ENCODE measurements at regions not wholly inside any gene's neighbourhood (a gene's known extent, or its start where the extent isn't known, plus 50 kb on each side); places are given as distances from the start of the nearest gene placed in this dataset.
A peak's percentile ranks its signal among the peaks of the same experiment; 100 is the strongest.

DNA sequence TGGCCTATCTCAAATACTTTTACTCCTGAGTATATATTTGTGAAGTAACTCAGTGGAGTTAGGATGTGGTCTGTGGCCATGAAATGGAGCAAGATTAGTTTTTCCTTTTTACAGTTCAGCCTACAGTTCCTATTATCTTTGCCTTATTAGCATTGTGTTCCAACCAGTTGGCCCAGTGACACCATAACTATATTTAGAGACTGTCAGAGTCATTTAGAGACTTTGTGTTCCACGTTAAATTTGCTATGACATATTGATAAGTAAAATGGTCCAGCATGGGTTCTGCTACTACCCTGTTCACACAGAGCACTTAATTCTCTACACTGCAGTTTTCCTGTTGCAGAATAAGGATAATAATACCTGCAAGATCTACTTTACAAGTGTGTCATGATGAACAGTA, 68.3 kb upstream of the RAB11FIP2 start:
- DNase-seq (ENCODE audit: insufficient read length, low spot score) (no peak), FAIRE-seq (no peak)
- TF ChIP-seq PAX5 (IDR thresholded peaks at IDR 0.05; ENCODE audit: insufficient read depth, low read length, severe bottlenecking) (no peak), POU2F2 (IDR thresholded peaks at IDR 0.05; ENCODE audit: low read depth, low read length) (no peak), POLR2A (IDR thresholded peaks at IDR 0.05; ENCODE audit: low read depth, low read length) (no peak), TAF1 (IDR thresholded peaks at IDR 0.05; ENCODE audit: low read depth, low read length) (no peak), SPI1 (IDR thresholded peaks at IDR 0.05; ENCODE audit: low read depth, low read length) (no peak), POLR2AphosphoS5 (IDR thresholded peaks at IDR 0.05; ENCODE audit: low read depth, low read length) (no peak)

DNA sequence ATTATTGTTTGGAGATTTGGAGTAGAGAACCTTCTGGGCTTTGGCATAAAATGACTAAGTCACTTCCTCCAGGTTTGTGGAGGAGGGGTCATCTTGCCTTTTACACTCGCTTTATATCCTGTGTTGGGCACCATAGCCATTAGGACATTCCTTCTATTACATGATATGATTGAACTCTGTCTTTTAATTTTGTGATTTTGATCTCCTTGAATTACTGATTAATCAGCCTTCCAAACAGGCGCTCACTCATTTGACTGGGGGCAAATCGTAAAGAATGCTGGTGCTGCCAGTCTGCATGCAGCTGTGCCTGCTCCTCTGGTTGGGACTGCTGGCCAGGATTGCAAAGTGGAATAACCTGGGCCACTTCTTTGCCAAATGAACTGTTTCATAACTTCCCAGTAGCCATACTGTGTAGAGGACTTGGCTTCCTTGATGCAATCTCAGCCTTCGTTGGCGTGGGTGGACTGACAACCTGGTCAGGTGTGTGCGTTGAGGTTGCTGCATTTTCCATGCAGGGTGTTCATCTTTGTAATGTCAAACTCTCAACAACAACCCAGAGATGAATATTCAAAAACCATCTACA, 65.9 kb upstream of the RAB11FIP2 start:
- DNase-seq (ENCODE audit: insufficient read length, low spot score) (no peak), FAIRE-seq (no peak)
- no peak for TF ChIP-seq POLR2AphosphoS5 (IDR thresholded peaks at IDR 0.05; ENCODE audit: low read depth, low read length)
- TF ChIP-seq SPI1 (IDR thresholded peaks at IDR 0.05; ENCODE audit: low read depth, low read length): no peak
- TF ChIP-seq POU2F2 (IDR thresholded peaks at IDR 0.05; ENCODE audit: low read depth, low read length): no peak
- no peak for TF ChIP-seq POLR2A (IDR thresholded peaks at IDR 0.05; ENCODE audit: low read depth, low read length)

DNA sequence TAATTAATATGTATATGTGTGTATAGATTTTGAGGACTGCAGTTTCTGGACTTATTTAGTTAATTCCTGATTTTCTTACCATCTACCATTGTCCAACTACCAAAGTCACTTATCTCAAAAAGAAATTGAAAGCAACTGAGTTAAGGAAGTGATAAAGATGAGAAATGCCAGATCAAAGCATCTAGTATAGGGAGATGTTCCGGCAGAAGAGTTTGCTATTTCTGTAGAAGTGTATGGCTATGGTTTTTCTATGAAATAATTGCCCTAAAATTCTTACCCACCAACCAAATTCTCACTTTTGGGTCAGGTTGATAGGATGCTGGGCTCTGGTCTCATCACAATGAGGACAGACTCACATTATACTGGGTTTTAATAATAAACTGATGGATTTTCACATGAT, 64.0 kb upstream of the RAB11FIP2 start:
- TF ChIP-seq POLR2A (IDR thresholded peaks at IDR 0.05; ENCODE audit: low read depth, low read length) (no peak), SPI1 (IDR thresholded peaks at IDR 0.05; ENCODE audit: low read depth, low read length) (no peak)
- FAIRE-seq: no peak
- DNase-seq (ENCODE audit: insufficient read length, low spot score): no peak

DNA sequence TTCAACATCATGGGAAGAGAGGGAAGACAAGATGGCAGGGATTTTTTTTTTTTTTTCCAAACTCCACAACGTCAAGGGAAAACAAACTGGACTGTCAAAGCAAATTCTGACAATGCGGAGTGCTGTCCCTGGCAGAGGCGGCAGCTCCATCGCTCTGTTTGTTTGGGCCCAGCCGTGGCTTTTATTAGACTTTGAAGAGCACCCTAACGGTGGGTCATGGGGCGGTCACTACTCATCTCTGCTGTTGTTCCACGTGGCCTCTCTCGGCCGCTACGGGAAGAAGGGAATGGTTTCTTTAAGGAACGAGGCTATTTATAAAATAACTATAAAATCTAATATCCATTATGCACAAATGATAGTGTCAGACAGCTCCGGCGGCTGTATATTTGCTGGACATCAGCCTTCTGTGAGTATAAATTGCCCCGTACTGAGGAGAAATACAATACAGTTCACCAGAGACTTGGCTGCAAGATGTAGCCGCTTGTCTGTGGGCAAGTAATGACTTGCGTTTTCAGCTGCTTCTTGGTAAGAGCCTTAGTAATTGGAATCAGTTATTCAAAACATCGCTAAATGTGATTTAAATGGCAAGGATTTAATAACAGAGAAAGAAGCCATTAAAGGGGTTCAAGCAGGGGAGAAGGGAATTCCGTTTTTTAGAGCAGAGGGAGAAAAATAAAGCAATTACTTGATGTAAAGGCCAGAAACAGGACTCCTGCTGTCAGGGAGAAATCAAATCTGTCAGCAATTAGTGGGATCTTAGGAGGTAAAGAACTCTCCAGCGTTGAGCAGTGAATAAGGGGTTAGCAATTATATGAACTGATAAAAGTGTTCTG, 61.7 kb upstream of the RAB11FIP2 start:
- DNase-seq (ENCODE audit: insufficient read length, low spot score) (no peak), FAIRE-seq (no peak)
- TF ChIP-seq POLR2A (IDR thresholded peaks at IDR 0.05; ENCODE audit: low read depth, low read length): no peak
- no peak for TF ChIP-seq POU2F2 (IDR thresholded peaks at IDR 0.05; ENCODE audit: low read depth, low read length)
- TF ChIP-seq TAF1 (IDR thresholded peaks at IDR 0.05; ENCODE audit: low read depth, low read length): no peak
- TF ChIP-seq SPI1 (IDR thresholded peaks at IDR 0.05; ENCODE audit: low read depth, low read length): no peak
- no peak for TF ChIP-seq POLR2AphosphoS5 (IDR thresholded peaks at IDR 0.05; ENCODE audit: low read depth, low read length)
- no peak for TF ChIP-seq PAX5 (IDR thresholded peaks at IDR 0.05; ENCODE audit: insufficient read depth, low read length, severe bottlenecking)

DNA sequence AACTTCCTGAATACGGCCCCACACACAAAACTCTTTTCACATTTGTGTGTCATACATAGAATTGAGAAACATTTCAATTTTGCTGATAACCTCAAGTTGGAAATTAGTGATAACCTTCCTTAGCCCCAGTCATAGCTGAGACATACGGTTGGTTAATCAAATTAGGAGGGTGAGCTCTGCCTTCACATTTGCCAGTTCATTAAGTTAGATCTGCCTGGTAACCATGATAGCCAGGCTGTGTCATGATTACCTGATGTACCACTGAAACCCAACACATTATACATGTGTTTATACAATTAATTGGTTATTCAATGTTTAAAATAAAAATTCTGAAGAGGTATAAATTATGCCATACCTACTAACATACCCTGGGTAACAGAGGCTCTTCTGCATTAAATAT, 60.8 kb upstream of the RAB11FIP2 start:
- DNase-seq (ENCODE audit: insufficient read length, low spot score) (no peak), FAIRE-seq (no peak)
- TF ChIP-seq POU2F2 (IDR thresholded peaks at IDR 0.05; ENCODE audit: low read depth, low read length) (no peak), POLR2AphosphoS5 (IDR thresholded peaks at IDR 0.05; ENCODE audit: low read depth, low read length) (no peak), POLR2A (IDR thresholded peaks at IDR 0.05; ENCODE audit: low read depth, low read length) (no peak), PAX5 (IDR thresholded peaks at IDR 0.05; ENCODE audit: insufficient read depth, low read length, severe bottlenecking) (no peak), SPI1 (IDR thresholded peaks at IDR 0.05; ENCODE audit: low read depth, low read length) (no peak)

DNA sequence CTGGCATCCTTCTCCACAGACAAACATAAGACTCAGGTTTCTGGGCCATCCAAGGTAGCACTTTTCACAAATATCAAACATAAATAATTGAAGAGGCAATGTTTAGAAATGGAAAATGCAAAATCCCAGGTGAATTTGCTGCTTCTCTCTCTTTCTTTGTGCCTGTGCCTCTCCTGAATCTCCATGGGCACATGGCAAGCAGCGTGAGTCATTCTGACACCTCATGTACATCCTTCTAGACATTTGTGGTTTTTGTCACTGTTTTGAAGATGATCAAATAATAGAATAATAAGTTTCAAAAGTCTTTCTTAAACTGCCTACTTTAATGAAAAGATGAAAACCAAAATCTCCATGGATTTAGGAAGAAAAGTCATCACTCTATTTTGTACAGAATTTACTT, 60.3 kb upstream of the RAB11FIP2 start:
- no peak for TF ChIP-seq SPI1 (IDR thresholded peaks at IDR 0.05; ENCODE audit: low read depth, low read length)
- no peak for TF ChIP-seq POLR2A (IDR thresholded peaks at IDR 0.05; ENCODE audit: low read depth, low read length)
- TF ChIP-seq POU2F2 (IDR thresholded peaks at IDR 0.05; ENCODE audit: low read depth, low read length): no peak
- no peak for TF ChIP-seq POLR2AphosphoS5 (IDR thresholded peaks at IDR 0.05; ENCODE audit: low read depth, low read length)
- TF ChIP-seq PAX5 (IDR thresholded peaks at IDR 0.05; ENCODE audit: insufficient read depth, low read length, severe bottlenecking): no peak
- TF ChIP-seq TAF1 (IDR thresholded peaks at IDR 0.05; ENCODE audit: low read depth, low read length): no peak
- DNase-seq (ENCODE audit: insufficient read length, low spot score): no peak
- FAIRE-seq: no peak

DNA sequence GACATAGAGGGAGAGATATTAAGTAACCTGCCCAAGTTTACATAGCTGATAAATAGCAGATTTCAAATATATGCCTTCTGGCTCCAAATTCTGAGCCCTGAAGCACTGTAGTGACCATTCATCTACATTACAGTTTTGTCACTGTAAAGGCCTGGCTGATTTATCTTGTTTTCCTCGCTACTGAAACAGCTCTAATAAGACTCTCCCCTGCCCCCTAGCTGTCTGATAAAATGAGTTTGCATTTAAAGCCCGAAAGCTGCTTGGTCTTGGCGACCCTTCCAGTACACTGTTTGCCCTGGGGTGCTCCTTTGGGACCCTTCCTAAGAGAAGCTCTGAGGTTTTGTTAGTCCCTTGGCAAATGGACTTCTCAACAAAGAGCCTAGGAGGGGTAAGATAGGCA, 59.7 kb upstream of the RAB11FIP2 start:
- FAIRE-seq (peak; percentile 23), DNase-seq (ENCODE audit: insufficient read length, low spot score) (no peak)
- TF ChIP-seq POLR2AphosphoS5 (IDR thresholded peaks at IDR 0.05; ENCODE audit: low read depth, low read length) (no peak), SPI1 (IDR thresholded peaks at IDR 0.05; ENCODE audit: low read depth, low read length) (no peak), POLR2A (IDR thresholded peaks at IDR 0.05; ENCODE audit: low read depth, low read length) (no peak), TAF1 (IDR thresholded peaks at IDR 0.05; ENCODE audit: low read depth, low read length) (no peak), PAX5 (IDR thresholded peaks at IDR 0.05; ENCODE audit: insufficient read depth, low read length, severe bottlenecking) (no peak), POU2F2 (IDR thresholded peaks at IDR 0.05; ENCODE audit: low read depth, low read length) (no peak)

DNA sequence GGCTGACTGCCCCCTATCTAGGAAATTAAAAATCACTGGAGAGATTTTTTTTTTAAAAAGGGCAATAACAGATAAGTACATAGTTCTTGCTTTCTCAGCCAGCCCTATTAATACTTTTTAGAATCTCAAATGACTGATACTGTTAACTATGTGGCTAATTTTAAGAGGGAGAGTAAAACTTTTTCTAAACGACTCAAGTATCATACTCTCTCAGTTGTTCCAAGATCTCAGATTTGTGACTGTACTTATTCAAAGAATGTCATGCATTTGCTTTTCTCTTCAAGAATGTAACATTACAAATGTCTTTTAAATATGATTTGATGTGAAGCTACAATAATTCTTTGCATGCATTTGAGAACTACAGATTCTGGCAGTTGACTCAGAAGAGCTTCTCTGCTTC, 55.4 kb upstream of the RAB11FIP2 start:
- no peak for TF ChIP-seq POLR2AphosphoS5 (IDR thresholded peaks at IDR 0.05; ENCODE audit: low read depth, low read length)
- TF ChIP-seq POU2F2 (IDR thresholded peaks at IDR 0.05; ENCODE audit: low read depth, low read length): no peak
- TF ChIP-seq SPI1 (IDR thresholded peaks at IDR 0.05; ENCODE audit: low read depth, low read length): no peak
- TF ChIP-seq TAF1 (IDR thresholded peaks at IDR 0.05; ENCODE audit: low read depth, low read length): no peak
- no peak for TF ChIP-seq PAX5 (IDR thresholded peaks at IDR 0.05; ENCODE audit: insufficient read depth, low read length, severe bottlenecking)
- no peak for TF ChIP-seq POLR2A (IDR thresholded peaks at IDR 0.05; ENCODE audit: low read depth, low read length)
- DNase-seq (ENCODE audit: insufficient read length, low spot score) (no peak), FAIRE-seq (no peak)

DNA sequence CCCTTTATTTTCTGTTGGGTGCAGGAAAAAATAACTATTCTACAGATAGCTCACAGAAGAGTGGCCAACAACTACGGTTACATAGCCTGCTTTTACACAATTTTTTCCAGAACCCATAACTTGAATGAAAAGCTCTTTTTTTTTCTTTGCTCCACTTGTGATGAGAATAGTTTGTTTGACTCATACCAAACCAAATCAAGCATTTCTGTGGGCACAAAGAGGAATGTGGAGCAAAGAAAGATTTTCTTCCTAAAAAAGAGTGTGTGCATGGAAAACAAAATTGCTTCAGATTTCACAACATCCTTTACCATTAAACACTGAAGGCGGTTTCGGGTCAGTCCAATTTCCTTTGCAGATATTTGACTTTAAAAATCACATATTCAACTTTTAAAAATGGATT, 54.8 kb upstream of the RAB11FIP2 start:
- TF ChIP-seq PAX5 (IDR thresholded peaks at IDR 0.05; ENCODE audit: insufficient read depth, low read length, severe bottlenecking): no peak
- FAIRE-seq (no peak), DNase-seq (ENCODE audit: insufficient read length, low spot score) (no peak)
